ENCODE measurements at regions not wholly inside any gene's neighbourhood (a gene's known extent, or its start where the extent isn't known, plus 50 kb on each side); places are given as distances from the start of the nearest gene placed in this dataset.

DNA sequence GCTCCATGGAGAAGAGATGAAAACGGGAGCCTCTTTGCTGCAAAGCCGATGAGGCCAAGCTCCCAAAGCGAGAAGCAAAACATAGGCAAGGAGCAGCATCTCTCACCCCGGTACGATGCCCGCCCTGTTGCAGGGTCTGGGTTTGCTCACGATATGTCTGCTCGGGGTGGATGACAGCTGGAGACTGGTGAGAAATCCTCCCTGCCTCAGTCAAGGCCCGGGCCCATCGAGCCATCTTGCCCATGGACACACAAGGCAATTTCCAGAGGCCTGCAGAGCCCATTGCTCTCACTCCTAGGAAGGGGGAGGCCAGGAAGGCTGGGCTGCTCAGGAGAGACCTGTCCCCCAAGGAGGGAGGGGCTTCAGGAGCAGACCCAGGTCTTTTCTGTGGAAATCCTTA lies 391.7 kb upstream of the SHH start:
- TF ChIP-seq POLR2A (IDR thresholded peaks at IDR 0.05), result no peak
- TF ChIP-seq, protein P1, sequence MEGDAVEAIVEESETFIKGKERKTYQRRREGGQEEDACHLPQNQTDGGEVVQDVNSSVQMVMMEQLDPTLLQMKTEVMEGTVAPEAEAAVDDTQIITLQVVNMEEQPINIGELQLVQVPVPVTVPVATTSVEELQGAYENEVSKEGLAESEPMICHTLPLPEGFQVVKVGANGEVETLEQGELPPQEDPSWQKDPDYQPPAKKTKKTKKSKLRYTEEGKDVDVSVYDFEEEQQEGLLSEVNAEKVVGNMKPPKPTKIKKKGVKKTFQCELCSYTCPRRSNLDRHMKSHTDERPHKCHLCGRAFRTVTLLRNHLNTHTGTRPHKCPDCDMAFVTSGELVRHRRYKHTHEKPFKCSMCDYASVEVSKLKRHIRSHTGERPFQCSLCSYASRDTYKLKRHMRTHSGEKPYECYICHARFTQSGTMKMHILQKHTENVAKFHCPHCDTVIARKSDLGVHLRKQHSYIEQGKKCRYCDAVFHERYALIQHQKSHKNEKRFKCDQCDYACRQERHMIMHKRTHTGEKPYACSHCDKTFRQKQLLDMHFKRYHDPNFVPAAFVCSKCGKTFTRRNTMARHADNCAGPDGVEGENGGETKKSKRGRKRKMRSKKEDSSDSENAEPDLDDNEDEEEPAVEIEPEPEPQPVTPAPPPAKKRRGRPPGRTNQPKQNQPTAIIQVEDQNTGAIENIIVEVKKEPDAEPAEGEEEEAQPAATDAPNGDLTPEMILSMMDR (IDR thresholded peaks at IDR 0.05), result no peak
- TF ChIP-seq EP300 (IDR thresholded peaks at IDR 0.05), result no peak
- TF ChIP-seq POLR2AphosphoS5 (IDR thresholded peaks at IDR 0.05), result no peak

Measured in upper lobe of left lung (tissue), 4 donors.